ENCODE measurements at regions not wholly inside any gene's neighbourhood (a gene's known extent, or its start where the extent isn't known, plus 50 kb on each side); places are given as distances from the start of the nearest gene placed in this dataset.

- Histone ChIP-seq H2BK15ac (ENCODE audit: low read length) (no peak overlapping the region), H3K9me3 (ENCODE audit: insufficient read depth in 2 of 2, low read depth in 1 of 2, low read length in 1 of 2) (no peaks in the 10 kb centered on the region), H4K8ac (ENCODE audit: extremely low read depth, insufficient read depth, low read length) (no peak overlapping the region), H3K4ac (replicated peaks; ENCODE audit: insufficient read length, low read depth, low read length) (no peak overlapping the region), H3K79me1 (ENCODE audit: low read depth, low read length) (no peaks in the 10 kb centered on the region), H2AK5ac (ENCODE audit: low read depth, low read length) (no peak overlapping the region), H3K14ac (ENCODE audit: insufficient read length) (no peak overlapping the region), H4K91ac (replicated peaks; ENCODE audit: insufficient read length, low read length) (no peak overlapping the region), H3K4me2 (ENCODE audit: insufficient read depth in 1 of 2, low read depth in 2 of 2, low read length in 2 of 2) (no peak overlapping the region), H3K4me1 (replicated peaks in 1 of 4; ENCODE audit: control insufficient read depth in 3 of 4, insufficient read depth in 4 of 4, low read length in 3 of 4) (no peaks in the 10 kb centered on the region), H3K36me3 (ENCODE audit: control insufficient read depth in 2 of 4, insufficient read depth in 4 of 4, low read length in 3 of 4) (no peaks in the 10 kb centered on the region), H3K23ac (ENCODE audit: insufficient read length) (no peak overlapping the region), H3K56ac (replicated peaks; ENCODE audit: insufficient read length, low read depth, low read length) (no peak overlapping the region), H3K4me3 (ENCODE audit: extremely low read depth in 1 of 4, insufficient read depth in 2 of 4, low read depth in 3 of 4, low read length in 4 of 4) (no peak overlapping the region), H2BK12ac (ENCODE audit: low read depth, low read length) (no peak overlapping the region), H3K23me2 (ENCODE audit: low read depth, low read length) (no peaks in the 10 kb centered on the region), H3K18ac (ENCODE audit: extremely low read depth, low read length) (no peak overlapping the region), H3K27ac (ENCODE audit: low read depth, low read length) (no peak overlapping the region), H2BK5ac (ENCODE audit: low read depth, low read length) (no peak overlapping the region), H4K5ac (ENCODE audit: insufficient read length, low read depth, low read length) (no peak overlapping the region), H2BK20ac (ENCODE audit: low read length) (no peak overlapping the region), H3K9ac (replicated peaks in 1 of 4; ENCODE audit: extremely low read depth in 1 of 4, low read depth in 3 of 4, low read length in 3 of 4) (no peak overlapping the region), H2BK120ac (replicated peaks; ENCODE audit: low read depth, low read length) (no peak overlapping the region), H2AFZ (ENCODE audit: low read length) (no peak overlapping the region), H3K27me3 (replicated peaks in 1 of 4; ENCODE audit: control insufficient read depth in 3 of 4, extremely low read depth in 1 of 4, insufficient read depth in 3 of 4, low read length in 3 of 4) (no peaks in the 10 kb centered on the region), H3K79me2 (ENCODE audit: control insufficient read depth in 1 of 2, insufficient read depth in 2 of 2, low read length in 2 of 2) (no peaks in the 10 kb centered on the region), H4K20me1 (replicated peaks in 1 of 2; ENCODE audit: control insufficient read depth in 1 of 2, insufficient read depth in 2 of 2, low read length in 2 of 2) (no peaks in the 10 kb centered on the region)
- ChIA-PET CTCF (ENCODE audit: partially characterized antibody) (no interaction called here), POLR2A (ENCODE audit: partially characterized antibody) (no interaction called here)
- TF ChIP-seq KDM5A (IDR thresholded peaks at IDR 0.05; ENCODE audit: low read length) (no peak), RBBP5 (IDR thresholded peaks at IDR 0.05; ENCODE audit: borderline replicate concordance, low read depth, low read length) (no peak), CEBPB (IDR thresholded peaks at IDR 0.05; ENCODE audit: low read depth, low read length) (no peak), TEAD4 (IDR thresholded peaks at IDR 0.05; ENCODE audit: low read depth, low read length) (no peak), JUND (IDR thresholded peaks at IDR 0.05; ENCODE audit: low read length) (no peak), CHD1 (IDR thresholded peaks at IDR 0.05; ENCODE audit: low read depth, low read length) (no peak), SIRT6 (IDR thresholded peaks at IDR 0.05; ENCODE audit: low read length) (no peak)
- WGBS, 2 experiments (ENCODE audit: extremely low coverage in 1 of 2, insufficient coverage in 1 of 2, insufficient read length in 1 of 2, insufficient replicate concordance in 2 of 2, low coverage in 1 of 2, low lambda C conversion rate in 2 of 2, missing lambda C conversion rate in 1 of 2), result 96% methylated on average over 6 of the region's 6 CpGs; no CpG with 5 or more reads in 1 of the 2 experiments
- no peak for FAIRE-seq
- no peak for DNase-seq (ENCODE audit: low read depth in 1 of 2, low spot score in 2 of 2)
These were observed 323.5 kb downstream of the TLE4 start for GRCh38 chr9:79895232-79895631.
